Kidney (tissue), 13 donors: ENCODE measurements at regions not wholly inside any gene's neighbourhood (a gene's known extent, or its start where the extent isn't known, plus 50 kb on each side); places are given as distances from the start of the nearest gene placed in this dataset.

Source experiments
- DNase-seq, 5 donors: peaks; one replicate each; pipeline ENCODE4 v3.0.0-alpha.2; 2013 to 2020
- FAIRE-seq: peaks from 2 replicates; lab custom pipeline; 2012; peaks lifted over from hg19 to GRCh38; lab: Jason Lieb, UNC
- H3K27ac ChIP-seq, 2 donors: one replicate each; pipeline ENCODE4 v1.7.0; 2013; ENCODE audit warnings: low read depth in 2 of 2, low read length in 2 of 2, inconsistent platforms in 1 of 2
- H3K27me3 ChIP-seq: one replicate; pipeline ENCODE4 v1.7.1; 2013; ENCODE audit warnings: low read length, inconsistent platforms; ENCODE audit not compliant: control insufficient read depth, insufficient read depth
- H3K36me3 ChIP-seq, 3 donors: one replicate each; pipeline versions ENCODE4 v1.7.0 to v1.7.1; 2013; ENCODE audit warnings: low read length in 3 of 3, control low read depth in 1 of 3, inconsistent platforms in 1 of 3; ENCODE audit not compliant: insufficient read depth in 3 of 3, control insufficient read depth in 2 of 3
- H3K4me1 ChIP-seq, 3 donors: one replicate each; pipeline versions ENCODE4 v1.7.0 to v1.7.1; 2013; ENCODE audit warnings: low read length in 3 of 3, inconsistent platforms in 1 of 3, low read depth in 1 of 3; ENCODE audit not compliant: control insufficient read depth in 2 of 3, insufficient read depth in 2 of 3
- H3K4me3 ChIP-seq, 3 donors: one replicate each; pipeline versions ENCODE4 v1.7.0 to v1.8.1; 2013; ENCODE audit warnings: low read length in 3 of 3, control low read depth in 1 of 3, inconsistent platforms in 1 of 3
- H3K9ac ChIP-seq, 3 donors: one replicate each; pipeline versions ENCODE4 v1.7.0 to v1.7.1; 2013; ENCODE audit warnings: low read length in 3 of 3, control low read depth in 1 of 3, inconsistent platforms in 1 of 3
- H3K9me3 ChIP-seq, 3 donors: one replicate each; pipeline versions ENCODE4 v1.7.0 to v1.7.1; 2013; ENCODE audit warnings: low read length in 3 of 3, control low read depth in 1 of 3, inconsistent platforms in 1 of 3; ENCODE audit not compliant: control insufficient read depth in 2 of 3, insufficient read depth in 1 of 3
- intact Hi-C: fragments of 100-400 bp; cut with DNase I; formaldehyde crosslinking; loops from one replicate; pipeline ENCODE4 v1.11.1; 2022
- TF ChIP-seq, protein P1 (sequence below): IDR thresholded peaks from 3 replicates; pipeline ENCODE4 v1.5.1; 2012; ENCODE audit warnings: mild to moderate bottlenecking, moderate library complexity, borderline replicate concordance; ENCODE audit not compliant: insufficient read depth; ENCODE audit errors: extremely low read depth
- donor health status: control.
- donor health status: control.
- donor health status: control.
- donor health status: control.
- donor health status: control.
- donor health status: DM: yes; HTN: yes; CAD: no.
- donor health status: Normal renal cell carcinoma (clear cell type).

DNA sequence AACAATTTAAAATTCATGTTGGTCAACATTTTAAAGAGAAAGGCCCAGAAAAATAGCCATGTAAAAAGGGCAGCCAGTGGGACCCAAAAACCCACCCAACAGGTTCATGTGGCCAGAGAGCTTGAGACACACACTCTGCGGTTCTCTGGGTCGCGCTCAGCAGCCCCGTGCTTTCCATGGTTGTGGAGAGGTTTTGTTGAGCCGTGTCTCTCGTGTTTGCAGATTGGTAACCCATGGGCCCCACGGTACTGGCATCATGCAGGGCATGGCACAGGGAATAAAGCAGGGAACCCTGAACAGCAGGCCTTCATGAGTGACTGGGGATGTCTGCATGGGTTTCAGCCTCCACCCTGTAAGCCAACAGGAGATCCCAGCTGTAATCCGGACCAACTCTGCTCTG, 127.7 kb upstream of the CST7 start:
- Histone ChIP-seq H3K9ac (no peak overlapping the region), H3K4me3 (no peak overlapping the region), H3K27ac (no peak overlapping the region), H3K9me3 (no peaks in the 10 kb centered on the region), H3K36me3 (no peaks in the 10 kb centered on the region), H3K4me1 (no peaks in the 10 kb centered on the region), H3K27me3 (no peaks in the 10 kb centered on the region)
- DNase-seq (no peak), FAIRE-seq (no peak)
- intact Hi-C loops: no loop called here
- TF ChIP-seq, protein P1, sequence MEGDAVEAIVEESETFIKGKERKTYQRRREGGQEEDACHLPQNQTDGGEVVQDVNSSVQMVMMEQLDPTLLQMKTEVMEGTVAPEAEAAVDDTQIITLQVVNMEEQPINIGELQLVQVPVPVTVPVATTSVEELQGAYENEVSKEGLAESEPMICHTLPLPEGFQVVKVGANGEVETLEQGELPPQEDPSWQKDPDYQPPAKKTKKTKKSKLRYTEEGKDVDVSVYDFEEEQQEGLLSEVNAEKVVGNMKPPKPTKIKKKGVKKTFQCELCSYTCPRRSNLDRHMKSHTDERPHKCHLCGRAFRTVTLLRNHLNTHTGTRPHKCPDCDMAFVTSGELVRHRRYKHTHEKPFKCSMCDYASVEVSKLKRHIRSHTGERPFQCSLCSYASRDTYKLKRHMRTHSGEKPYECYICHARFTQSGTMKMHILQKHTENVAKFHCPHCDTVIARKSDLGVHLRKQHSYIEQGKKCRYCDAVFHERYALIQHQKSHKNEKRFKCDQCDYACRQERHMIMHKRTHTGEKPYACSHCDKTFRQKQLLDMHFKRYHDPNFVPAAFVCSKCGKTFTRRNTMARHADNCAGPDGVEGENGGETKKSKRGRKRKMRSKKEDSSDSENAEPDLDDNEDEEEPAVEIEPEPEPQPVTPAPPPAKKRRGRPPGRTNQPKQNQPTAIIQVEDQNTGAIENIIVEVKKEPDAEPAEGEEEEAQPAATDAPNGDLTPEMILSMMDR: no peak

DNA sequence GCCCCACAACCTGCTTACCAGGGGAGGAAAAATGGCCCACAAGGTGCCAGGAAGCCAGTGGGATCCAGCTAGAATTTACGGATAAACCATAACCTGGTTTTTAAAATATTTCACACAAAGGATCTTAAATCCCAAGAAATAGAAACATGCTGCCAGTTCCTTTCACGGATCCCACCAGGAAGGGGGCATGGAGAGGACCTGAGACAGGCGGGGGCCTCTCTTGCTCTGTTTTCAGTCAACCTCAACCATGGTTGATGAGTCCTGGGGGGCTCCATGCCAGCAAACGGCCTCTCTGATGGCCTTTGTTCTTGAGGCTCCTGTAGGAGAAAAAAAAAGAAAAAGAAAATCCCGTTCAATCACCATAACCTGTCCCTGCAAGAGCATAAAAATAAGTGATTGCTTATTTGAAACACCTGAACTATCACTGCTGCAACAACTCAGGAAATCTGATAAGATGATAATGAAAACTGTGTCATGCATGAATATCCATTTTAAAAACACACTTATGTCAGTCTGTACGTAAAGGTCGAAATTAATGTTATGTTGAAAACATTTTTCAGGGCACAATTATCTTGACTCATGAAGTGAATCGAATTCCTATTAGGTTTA, 125.8 kb upstream of the CST7 start:
- TF ChIP-seq, protein P1: no peak
- FAIRE-seq: no peak
- Histone ChIP-seq H3K9ac (no peak overlapping the region), H3K27me3 (no peaks in the 10 kb centered on the region), H3K4me3 (no peak overlapping the region), H3K36me3 (no peaks in the 10 kb centered on the region), H3K9me3 (no peaks in the 10 kb centered on the region), H3K4me1 (no peaks in the 10 kb centered on the region), H3K27ac (no peak overlapping the region)
- no peak for DNase-seq
- intact Hi-C loops: no loop called here

DNA sequence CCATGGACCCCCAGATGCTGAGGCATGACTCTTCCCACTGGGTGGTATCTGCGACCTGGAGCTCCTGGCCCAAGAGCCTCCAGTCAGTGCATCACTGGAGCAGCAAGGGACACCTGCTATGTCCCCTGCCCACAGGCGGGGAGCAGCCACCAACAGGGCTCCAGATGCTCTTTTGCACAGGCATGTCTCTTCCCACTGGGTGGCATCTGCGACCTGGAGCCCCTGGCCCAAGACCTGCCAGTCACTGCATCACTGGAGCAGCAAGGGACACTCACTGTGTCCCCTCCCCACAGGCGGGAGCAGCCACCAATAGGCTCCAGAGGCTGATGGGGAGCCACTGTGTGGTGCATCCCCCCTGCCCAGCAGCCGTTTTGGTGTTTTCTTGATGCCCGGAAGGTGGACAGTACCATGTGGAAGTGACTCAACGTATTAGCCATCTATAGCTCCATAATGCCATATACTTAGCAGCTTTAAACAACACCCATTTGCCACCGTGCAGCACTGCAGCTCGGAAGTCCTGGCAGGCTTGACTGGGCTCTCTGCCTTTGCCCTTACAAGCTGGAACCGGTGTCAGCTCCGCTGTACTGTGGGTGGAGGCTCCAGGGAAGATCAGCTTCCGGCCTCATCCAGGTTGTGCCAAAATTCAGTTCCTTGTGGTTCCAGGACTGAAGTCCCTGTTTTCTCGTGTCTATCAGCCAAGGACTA, 124.9 kb upstream of the CST7 start:
- FAIRE-seq: no peak
- Histone ChIP-seq H3K4me1 (no peaks in the 10 kb centered on the region), H3K27ac (no peak overlapping the region), H3K4me3 (no peak overlapping the region), H3K36me3 (no peaks in the 10 kb centered on the region), H3K9me3 (no peaks in the 10 kb centered on the region), H3K9ac (no peak overlapping the region), H3K27me3 (no peaks in the 10 kb centered on the region)
- intact Hi-C loops: no loop called here
- TF ChIP-seq, protein P1: no peak
- no peak for DNase-seq
